HepG2 (cell line): ENCODE measurements at regions not wholly inside any gene's neighbourhood (a gene's known extent, or its start where the extent isn't known, plus 50 kb on each side); places are given as distances from the start of the nearest gene placed in this dataset.

ENCODE experiments used
- ATAC-seq: fragments of 200-7000 bp; cut with Tn5 transposase; 3 replicates; pipeline ENCODE4 v1.9.1; 2020; ENCODE audit warnings: mild to moderate bottlenecking, moderate library complexity
- BruUV-seq: library from RNA; stranded (reverse); fragments of 400-500 nt; replicated peaks from 2 replicates; lab custom pipeline; 2021; lab: Mats Ljungman, UMichigan
- CTCF ChIA-PET: fragments of 300-600 bp; formaldehyde crosslinking; extraction: SDS; loops from one replicate; lab custom pipeline; 2021; ENCODE audit warnings: low total read pairs, inconsistent platforms, low intra/inter-chr PET ratio; lab: Yijun Ruan, JAX
- POLR2A ChIA-PET: fragments of 350-600 bp; sonication (Branson Sonifier 250); formaldehyde crosslinking; loops from one replicate; lab custom pipeline; 2020; ENCODE audit warnings: antibody characterized with exemption, inconsistent platforms; lab: Yijun Ruan, JAX
- DNase-seq: peaks from one replicate; pipeline ENCODE4 v3.0.0-alpha.2; 2015; ENCODE audit warnings: low spot score
- FAIRE-seq: peaks from 3 replicates; lab custom pipeline; 2011; peaks lifted over from hg19 to GRCh38; lab: Jason Lieb, UNC
- H2AFZ ChIP-seq: one replicate; pipeline ENCODE4 v1.6.1; 2011; ENCODE audit warnings: low read length, inconsistent platforms
- H3K27ac ChIP-seq: fragments of 300-600 bp; 3 replicates; pipeline ENCODE4 v1.8.0; 2011; ENCODE audit warnings: mixed run types, mild to moderate bottlenecking, mixed read lengths, low read length, inconsistent platforms; ENCODE audit not compliant: insufficient read depth; ENCODE audit errors: extremely low read length
- H3K27me3 ChIP-seq, 2 experiments: fragments of 200-600 bp in 1 of 2; 2 replicates in 1 of 2; 3 replicates in 1 of 2; pipeline versions ENCODE4 v1.6.0 to v1.8.0; 2011; ENCODE audit warnings: low read length in 2 of 2, mild to moderate bottlenecking in 2 of 2, moderate library complexity in 2 of 2, inconsistent platforms in 1 of 2; ENCODE audit not compliant: insufficient read depth in 2 of 2, control insufficient read depth in 1 of 2
- H3K36me3 ChIP-seq, 2 experiments: fragments of 200-600 bp in 1 of 2; replicated peaks in 1 of 2; 2 replicates in 1 of 2; 3 replicates in 1 of 2; pipeline versions ENCODE4 v1.5.1 to v1.8.0; 2011; ENCODE audit warnings: low read length in 2 of 2, inconsistent platforms in 1 of 2; ENCODE audit not compliant: insufficient read depth in 2 of 2, control insufficient read depth in 1 of 2
- H3K4me1 ChIP-seq: 2 replicates; pipeline ENCODE4 v1.5.1; 2012; ENCODE audit warnings: low read length, inconsistent platforms; ENCODE audit not compliant: insufficient read depth
- H3K4me2 ChIP-seq: 2 replicates; pipeline ENCODE4 v1.6.0; 2011; ENCODE audit warnings: low read depth, low read length, inconsistent platforms
- H3K4me3 ChIP-seq, 3 experiments: fragments of 200-600 bp in 1 of 3; sonication (generic), shearing (Covaris generic) in 1 of 3; replicated peaks in 1 of 3; 2 replicates each; pipeline ENCODE4 v1.5.1; 2011 to 2016; ENCODE audit warnings: low read length in 3 of 3, inconsistent platforms in 2 of 3, low read depth in 2 of 3, mild to moderate bottlenecking in 2 of 3, control low read depth in 1 of 3, mixed read lengths in 1 of 3; ENCODE audit not compliant: insufficient read depth in 1 of 3
- H3K79me2 ChIP-seq: one replicate; pipeline ENCODE4 v1.6.1; 2011; ENCODE audit warnings: low read length, inconsistent platforms; ENCODE audit not compliant: insufficient read depth
- H3K9ac ChIP-seq: 2 replicates; pipeline ENCODE4 v1.6.0; 2011; ENCODE audit warnings: mild to moderate bottlenecking, low read depth, low read length, inconsistent platforms; ENCODE audit not compliant: insufficient read depth
- H3K9me3 ChIP-seq: 2 replicates; pipeline ENCODE4 v1.5.1; 2012; ENCODE audit warnings: mild to moderate bottlenecking, low read length
- H4K20me1 ChIP-seq: 2 replicates; pipeline ENCODE4 v1.6.0; 2011; ENCODE audit warnings: inconsistent platforms, mild to moderate bottlenecking, low read length, moderate library complexity; ENCODE audit not compliant: insufficient read depth
- ARID2 ChIP-seq: sonication (generic); formaldehyde crosslinking; IDR thresholded peaks from 2 replicates; pipeline ENCODE4 v1.8.1; 2022; ENCODE audit warnings: mild to moderate bottlenecking, missing genetic modification reagents, borderline replicate concordance
- ATF1 ChIP-seq: IDR thresholded peaks from 2 replicates; pipeline ENCODE4 v1.6.1; 2016; ENCODE audit warnings: mild to moderate bottlenecking, control low read depth
- CREM ChIP-seq, 2 experiments: sonication (generic) in 1 of 2; formaldehyde crosslinking in 1 of 2; IDR thresholded peaks; 2 replicates each; pipeline versions ENCODE4 v1.4.0 to v1.6.1; 2016 to 2020; ENCODE audit warnings: antibody characterized with exemption in 1 of 2, mild to moderate bottlenecking in 1 of 2, missing genetic modification reagents in 1 of 2
- E2F2 ChIP-seq: sonication (generic); formaldehyde crosslinking; IDR thresholded peaks from 2 replicates; pipeline ENCODE4 v1.4.0; 2020; ENCODE audit warnings: missing genetic modification reagents, borderline replicate concordance
- MEF2D ChIP-seq: sonication (generic); formaldehyde crosslinking; IDR thresholded peaks from 2 replicates; pipeline ENCODE4 v1.5.1; 2020; ENCODE audit warnings: mild to moderate bottlenecking, missing genetic modification reagents
- NCOA1 ChIP-seq: sonication (generic); formaldehyde crosslinking; IDR thresholded peaks from 2 replicates; pipeline ENCODE4 v1.9.0; 2021; ENCODE audit warnings: missing genetic modification reagents
- NONO ChIP-seq, 2 experiments: fragments of 450-650 bp in 1 of 2; sonication (generic) in 1 of 2; formaldehyde crosslinking in 1 of 2; IDR thresholded peaks in 1 of 2; conservative IDR thresholded peaks in 1 of 2; 2 replicates each; pipeline versions ENCODE4 v1.6.1 to v1.8.0; 2017 to 2022; ENCODE audit warnings: mild to moderate bottlenecking in 1 of 2, missing genetic modification reagents in 1 of 2, moderate library complexity in 1 of 2
- RFX1 ChIP-seq: fragments of 450-650 bp; IDR thresholded peaks from 2 replicates; pipeline ENCODE4 v1.6.1; 2017
- SRSF1 ChIP-seq: fragments of 200-400 bp; formaldehyde crosslinking; optimal IDR thresholded peaks from 2 replicates; pipeline ENCODE3; 2017; ENCODE audit warnings: mild to moderate bottlenecking, low read depth, low read length, moderate library complexity
- TBX3 ChIP-seq: fragments of 450-650 bp; IDR thresholded peaks from 2 replicates; pipeline ENCODE4 v1.6.1; 2017; ENCODE audit warnings: antibody characterized with exemption, mild to moderate bottlenecking, inconsistent platforms, borderline replicate concordance
- ZNF7 ChIP-seq: IDR thresholded peaks from 2 replicates; pipeline ENCODE4 v1.6.1; 2016; ENCODE audit warnings: missing biosample characterization, missing genetic modification reagents
- WGBS: methylation state at CpG from one replicate; pipeline ENCODE4 v1.1.6; 2017; ENCODE audit warnings: low lambda C conversion rate; 5-methylcytosine and 5-hydroxymethylcytosine counted together
- in situ Hi-C: cut with HindIII; loops from 2 replicates; pipeline ENCODE4 v1.10.0; 2017; ENCODE audit warnings: low pct_unique_long_range_greater_than_20kb; ENCODE audit not compliant: extremely low pct_ligation_motif_present
- intact Hi-C: fragments of 100-400 bp; cut with micrococcal nuclease; formaldehyde crosslinking; loops from one replicate; pipeline ENCODE4 v1.10.0; 2022; ENCODE audit not compliant: unreplicated experiment

GRCh38 chr12:112680993-112681392, 110.6 kb upstream of the RPH3A start:
- no peak for ATAC-seq
- no peak overlapping the region for H3K27ac ChIP-seq
- no peaks in the 10 kb centered on the region for H3K79me2 ChIP-seq
- BruUV-seq: no TSS peak
- ChIA-PET CTCF (no interaction called here), POLR2A (no interaction called here)
- no peak for FAIRE-seq
- no peak for TF ChIP-seq ATF1 (CRISPR knock-in tag)
- no peak for TF ChIP-seq RFX1
- no peak for TF ChIP-seq NONO (IDR thresholded peaks at IDR 0.05)
- no peak for TF ChIP-seq NONO (CRISPR knock-in tag; conservative IDR thresholded peaks at IDR 0.05)
- no peak for TF ChIP-seq E2F2 (CRISPR knock-in tag)
- no peak for TF ChIP-seq NCOA1
- no peak for TF ChIP-seq CREM (IDR thresholded peaks at IDR 0.05)
- TF ChIP-seq CREM (CRISPR knock-in tag; IDR thresholded peaks at IDR 0.05): no peak
- in situ Hi-C loops (no loop called here), intact Hi-C loops (no loop called here)
- no peaks in the 10 kb centered on the region for H3K36me3 ChIP-seq
- H2AFZ ChIP-seq: no peak overlapping the region
- peaks cover 0 to 59% of the 10 kb centered on the region in 2 experiments; a peak in 3 of 5 replicates for H3K27me3 ChIP-seq
- no peaks in the 10 kb centered on the region for H3K9me3 ChIP-seq
- no peak overlapping the region for H3K9ac ChIP-seq
- H3K4me2 ChIP-seq: no peak overlapping the region
- DNase-seq: no peak
- no peaks in the 10 kb centered on the region for H4K20me1 ChIP-seq
- no peak overlapping the region for H3K4me3 ChIP-seq
- WGBS: 24% methylated on average over 4 of the region's 4 CpGs
- no peaks in the 10 kb centered on the region for H3K4me1 ChIP-seq

- Histone ChIP-seq H3K4me2 (no peak overlapping the region), H3K9me3 (no peaks in the 10 kb centered on the region), H2AFZ (no peak overlapping the region), H3K4me3 (no peak overlapping the region), H3K36me3 (no peaks in the 10 kb centered on the region), H3K27me3 (peaks cover 1 to 47% of the 10 kb centered on the region in 2 experiments; a peak in 3 of 5 replicates), H3K27ac (no peak overlapping the region), H3K79me2 (no peaks in the 10 kb centered on the region), H3K9ac (no peak overlapping the region), H4K20me1 (no peaks in the 10 kb centered on the region), H3K4me1 (no peaks in the 10 kb centered on the region)
- 0% methylated on average over 2 of the region's 2 CpGs for WGBS
- no peak for ATAC-seq
- TF ChIP-seq TBX3 (no peak), MEF2D (CRISPR knock-in tag) (no peak), ZNF7 (no peak), ARID2 (no peak), SRSF1 (no peak)
- in situ Hi-C loops (no loop called here), intact Hi-C loops (no loop called here)
- BruUV-seq: no TSS peak
- ChIA-PET CTCF (no interaction called here), POLR2A (no interaction called here)
- no peak for FAIRE-seq
- DNase-seq: no peak
Measured at GRCh38 chr12:112682586-112682985, 109.0 kb upstream of the RPH3A start.
